HEK293 (cell line): ENCODE measurements at regions not wholly inside any gene's neighbourhood (a gene's known extent, or its start where the extent isn't known, plus 50 kb on each side); places are given as distances from the start of the nearest gene placed in this dataset.

Experiments used
- CTCF ChIA-PET: fragments of 350-600 bp; formaldehyde crosslinking; extraction: SDS; loops from one replicate; lab custom pipeline; 2021; ENCODE audit warnings: antibody characterized with exemption; lab: Yijun Ruan, JAX
- POLR2A ChIA-PET: fragments of 300-600 bp; formaldehyde crosslinking; extraction: SDS; loops from one replicate; lab custom pipeline; 2020; ENCODE audit warnings: antibody characterized with exemption, inconsistent platforms; lab: Yijun Ruan, JAX
- H3K27ac ChIP-seq: fragments of 200-500 bp; sonication (Bioruptor generic); 2 replicates; pipeline ENCODE4 v1.5.1; 2014; ENCODE audit warnings: low read depth, low read length, control low read depth, inconsistent platforms; ENCODE audit errors: extremely low read depth
- H3K36me3 ChIP-seq, 2 experiments: fragments of 200-500 bp in 1 of 2; sonication (Bioruptor generic) in 1 of 2; 1 replicate in 1 of 2; 2 replicates in 1 of 2; pipeline ENCODE4 v1.5.1; 2014 to 2017; ENCODE audit warnings: inconsistent platforms in 2 of 2, low read length in 2 of 2; ENCODE audit not compliant: control insufficient read depth in 2 of 2, insufficient read depth in 1 of 2
- H3K4me1 ChIP-seq: fragments of 200-500 bp; sonication (Bioruptor generic); 2 replicates; pipeline ENCODE4 v1.5.1; 2014; ENCODE audit warnings: mild to moderate bottlenecking, low read length, inconsistent platforms; ENCODE audit not compliant: control insufficient read depth, insufficient read depth
- H3K4me3 ChIP-seq: 2 replicates; pipeline ENCODE4 v1.5.1; 2011; ENCODE audit warnings: low read depth, mild to moderate bottlenecking, control low read depth, low read length, moderate library complexity
- H3K9me3 ChIP-seq: fragments of 200-500 bp; sonication (Bioruptor generic); 2 replicates; pipeline ENCODE4 v1.5.1; 2014; ENCODE audit warnings: low read depth, low read length, inconsistent platforms; ENCODE audit not compliant: control insufficient read depth, insufficient read depth
- GFI1B ChIP-seq: fragments of 450-650 bp; formaldehyde crosslinking; IDR thresholded peaks from 2 replicates; pipeline ENCODE4 v1.5.1; 2016; ENCODE audit warnings: missing biosample characterization, missing genetic modification characterization
- PRDM4 ChIP-seq: fragments of 450-650 bp; formaldehyde crosslinking; IDR thresholded peaks from 2 replicates; pipeline ENCODE4 v1.5.1; 2017; ENCODE audit warnings: missing biosample characterization, missing genetic modification characterization
- PRDM6 ChIP-seq: fragments of 450-650 bp; formaldehyde crosslinking; IDR thresholded peaks from 2 replicates; pipeline ENCODE4 v1.5.1; 2017; ENCODE audit warnings: missing biosample characterization, missing genetic modification characterization
- SETDB1 ChIP-seq: IDR thresholded peaks from one replicate; pipeline ENCODE4 v1.6.1; 2017; ENCODE audit warnings: mild to moderate bottlenecking, low read length, moderate library complexity, mixed read lengths; ENCODE audit not compliant: insufficient read length
- TRIM28 ChIP-seq: IDR thresholded peaks from 2 replicates; pipeline ENCODE4 v1.6.1; 2011; ENCODE audit warnings: low read length, control low read depth, borderline replicate concordance
- YY1 ChIP-seq: fragments of 450-650 bp; formaldehyde crosslinking; IDR thresholded peaks from 2 replicates; pipeline ENCODE4 v1.5.1; 2018; ENCODE audit warnings: missing biosample characterization, missing genetic modification characterization
- ZNF184 ChIP-seq: fragments of 450-650 bp; IDR thresholded peaks from 2 replicates; pipeline ENCODE4 v1.5.1; 2018; ENCODE audit warnings: missing biosample characterization, mild to moderate bottlenecking, missing genetic modification characterization
- ZNF280C ChIP-seq: fragments of 450-650 bp; formaldehyde crosslinking; IDR thresholded peaks from 2 replicates; pipeline ENCODE4 v1.5.1; 2016; ENCODE audit warnings: missing biosample characterization, missing genetic modification characterization
- ZNF280D ChIP-seq: fragments of 450-650 bp; formaldehyde crosslinking; IDR thresholded peaks from 2 replicates; pipeline ENCODE4 v1.5.1; 2016; ENCODE audit warnings: missing biosample characterization, missing genetic modification characterization
- ZNF354C ChIP-seq: fragments of 450-650 bp; formaldehyde crosslinking; IDR thresholded peaks from 2 replicates; pipeline ENCODE4 v1.5.1; 2016; ENCODE audit warnings: missing biosample characterization, missing genetic modification characterization, low read depth, borderline replicate concordance
- ZNF488 ChIP-seq: fragments of 450-650 bp; formaldehyde crosslinking; IDR thresholded peaks from 2 replicates; pipeline ENCODE4 v1.5.1; 2016; ENCODE audit warnings: missing biosample characterization, missing genetic modification characterization
- ZNF510 ChIP-seq: fragments of 450-650 bp; formaldehyde crosslinking; IDR thresholded peaks from 2 replicates; pipeline ENCODE4 v1.5.1; 2018; ENCODE audit warnings: mild to moderate bottlenecking, missing genetic modification characterization, missing biosample characterization; ENCODE audit not compliant: insufficient replicate concordance
- ZNF529 ChIP-seq: fragments of 450-650 bp; formaldehyde crosslinking; IDR thresholded peaks from 2 replicates; pipeline ENCODE4 v1.5.1; 2017; ENCODE audit warnings: missing genetic modification characterization, missing biosample characterization; ENCODE audit not compliant: insufficient replicate concordance
- ZNF558 ChIP-seq: fragments of 450-650 bp; formaldehyde crosslinking; IDR thresholded peaks from 2 replicates; pipeline ENCODE4 v1.5.1; 2016; ENCODE audit warnings: missing biosample characterization, missing genetic modification characterization
- ZNF626 ChIP-seq: fragments of 450-650 bp; sonication (Bioruptor Pico); formaldehyde crosslinking; IDR thresholded peaks from 2 replicates; pipeline ENCODE4 v1.5.1; 2018; ENCODE audit warnings: missing biosample characterization, missing genetic modification characterization, inconsistent platforms
- TF ChIP-seq, protein P1 (sequence below): fragments of 450-650 bp; formaldehyde crosslinking; IDR thresholded peaks from 2 replicates; pipeline ENCODE4 v1.5.0; 2017; ENCODE audit warnings: missing biosample characterization, missing genetic modification characterization, borderline replicate concordance

DNA sequence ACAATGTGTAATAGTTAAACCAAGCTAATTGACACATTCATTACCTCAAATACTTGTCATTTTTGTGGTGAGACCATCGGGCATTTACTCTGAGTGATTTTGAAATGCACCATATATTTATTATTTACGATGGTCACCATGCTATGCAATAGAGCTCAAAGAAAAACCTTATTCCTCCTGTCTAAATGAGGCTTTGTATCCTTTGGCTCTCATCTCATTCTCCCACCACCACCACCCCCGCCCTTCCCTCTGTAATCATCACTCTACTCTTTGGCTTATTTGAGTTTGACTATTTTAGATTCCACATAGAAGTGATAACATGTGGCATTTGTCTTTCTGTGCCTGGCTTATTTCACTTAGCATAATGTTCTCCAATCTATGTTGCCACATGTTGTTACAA lies 124.9 kb downstream of the CYSLTR2 start:
- Histone ChIP-seq H3K9me3 (no peaks in the 10 kb centered on the region; the same call in 1 of the 2 replicates), H3K4me3 (no peak overlapping the region), H3K27ac (no peak overlapping the region), H3K36me3 (no peaks in the 10 kb centered on the region), H3K4me1 (no peaks in the 10 kb centered on the region)
- TF ChIP-seq ZNF510 (tag by site-specific recombination) (no peak), SETDB1 (no peak), PRDM6 (tag by site-specific recombination) (no peak), GFI1B (tag by site-specific recombination) (no peak)
- ChIA-PET CTCF (interaction anchor here (0.6 to 0.7 kb wide), 2 partner anchors 175 to 666 kb away, joined by 3 read pairs; no protein-coding TSS in a partner anchor), POLR2A (no interaction called here)

- TF ChIP-seq ZNF558 (tag by site-specific recombination) (0 out of 2 replicates have a peak, but pooled peaks have one; percentile 14), ZNF626 (peak; percentile 93), ZNF184 (0 out of 2 replicates have a peak, but pooled peaks have one; percentile 46), ZNF280D (tag by site-specific recombination) (0 out of 2 replicates have a peak, but pooled peaks have one; percentile 43), ZNF488 (tag by site-specific recombination) (no peak), ZNF280C (no peak), SETDB1 (peak; percentile 99), ZNF529 (tag by site-specific recombination) (peak; percentile 73), PRDM4 (no peak), ZNF354C (no peak), ZNF510 (tag by site-specific recombination) (peak; percentile 65), TRIM28 (0 out of 2 replicates have a peak, but pooled peaks have one; percentile 47), YY1 (tag by site-specific recombination) (no peak)
- TF ChIP-seq, protein P1, sequence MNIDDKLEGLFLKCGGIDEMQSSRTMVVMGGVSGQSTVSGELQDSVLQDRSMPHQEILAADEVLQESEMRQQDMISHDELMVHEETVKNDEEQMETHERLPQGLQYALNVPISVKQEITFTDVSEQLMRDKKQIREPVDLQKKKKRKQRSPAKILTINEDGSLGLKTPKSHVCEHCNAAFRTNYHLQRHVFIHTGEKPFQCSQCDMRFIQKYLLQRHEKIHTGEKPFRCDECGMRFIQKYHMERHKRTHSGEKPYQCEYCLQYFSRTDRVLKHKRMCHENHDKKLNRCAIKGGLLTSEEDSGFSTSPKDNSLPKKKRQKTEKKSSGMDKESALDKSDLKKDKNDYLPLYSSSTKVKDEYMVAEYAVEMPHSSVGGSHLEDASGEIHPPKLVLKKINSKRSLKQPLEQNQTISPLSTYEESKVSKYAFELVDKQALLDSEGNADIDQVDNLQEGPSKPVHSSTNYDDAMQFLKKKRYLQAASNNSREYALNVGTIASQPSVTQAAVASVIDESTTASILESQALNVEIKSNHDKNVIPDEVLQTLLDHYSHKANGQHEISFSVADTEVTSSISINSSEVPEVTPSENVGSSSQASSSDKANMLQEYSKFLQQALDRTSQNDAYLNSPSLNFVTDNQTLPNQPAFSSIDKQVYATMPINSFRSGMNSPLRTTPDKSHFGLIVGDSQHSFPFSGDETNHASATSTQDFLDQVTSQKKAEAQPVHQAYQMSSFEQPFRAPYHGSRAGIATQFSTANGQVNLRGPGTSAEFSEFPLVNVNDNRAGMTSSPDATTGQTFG: no peak
- CTCF ChIA-PET: no interaction called here
- Histone ChIP-seq H3K27ac (no peak overlapping the region), H3K4me1 (no peaks in the 10 kb centered on the region), H3K4me3 (no peak overlapping the region), H3K36me3 (no peaks in the 10 kb centered on the region), H3K9me3 (no peaks in the 10 kb centered on the region; the same call in 1 of the 2 replicates)
- POLR2A ChIA-PET: no interaction called here
Observed at GRCh38 chr13:48780713-48781341, 127.1 kb downstream of the CYSLTR2 start.
